ENCODE measurements at regions not wholly inside any gene's neighbourhood (a gene's known extent, or its start where the extent isn't known, plus 50 kb on each side); places are given as distances from the start of the nearest gene placed in this dataset.

GRCh38 chr2:184524551-184525382 lies 73.6 kb upstream of the ZNF804A start:
- DNase-seq (ENCODE audit: low read depth), result no peak
- H3K4me3 ChIP-seq (ENCODE audit: low read depth, low read length), result no peak overlapping the region
- no peak for TF ChIP-seq CTCF (IDR thresholded peaks at IDR 0.05; ENCODE audit: low read depth, low read length, missing control alignments)

- DNase-seq (ENCODE audit: low read depth), result no peak
- no peak for TF ChIP-seq CTCF (IDR thresholded peaks at IDR 0.05; ENCODE audit: low read depth, low read length, missing control alignments)
- no peak overlapping the region for H3K4me3 ChIP-seq (ENCODE audit: low read depth, low read length)
Observed at GRCh38 chr2:184527058-184527457, 71.3 kb upstream of the ZNF804A start.

DNA sequence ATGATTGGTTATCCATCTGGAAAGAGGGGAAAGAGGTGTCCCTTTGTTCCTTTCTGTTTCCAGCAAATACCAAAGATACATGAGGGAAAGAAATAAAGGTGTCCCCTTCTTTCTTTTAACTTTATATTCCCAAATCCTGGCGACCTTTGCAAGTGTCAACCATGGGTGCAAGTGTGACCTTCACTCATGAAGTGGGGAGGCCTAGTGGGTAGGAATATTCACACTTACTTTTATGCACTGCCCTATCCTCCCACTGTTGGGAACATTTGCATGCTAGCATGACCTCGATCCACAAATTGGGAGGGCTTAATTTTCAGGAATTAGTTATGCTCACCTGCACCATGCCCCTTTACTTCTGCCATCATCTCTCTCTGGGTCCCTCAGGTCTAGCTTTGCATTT lies 70.2 kb upstream of the ZNF804A start:
- DNase-seq (ENCODE audit: low read depth), result no peak
- no peak overlapping the region for H3K4me3 ChIP-seq (ENCODE audit: low read depth, low read length)
- TF ChIP-seq CTCF (IDR thresholded peaks at IDR 0.05; ENCODE audit: low read depth, low read length, missing control alignments), result no peak

GRCh38 chr2:184530239-184530638 lies 68.1 kb upstream of the ZNF804A start:
- TF ChIP-seq CTCF (IDR thresholded peaks at IDR 0.05; ENCODE audit: low read depth, low read length, missing control alignments), result no peak
- H3K4me3 ChIP-seq (ENCODE audit: low read depth, low read length), result no peak overlapping the region
- DNase-seq (ENCODE audit: low read depth), result no peak

DNA sequence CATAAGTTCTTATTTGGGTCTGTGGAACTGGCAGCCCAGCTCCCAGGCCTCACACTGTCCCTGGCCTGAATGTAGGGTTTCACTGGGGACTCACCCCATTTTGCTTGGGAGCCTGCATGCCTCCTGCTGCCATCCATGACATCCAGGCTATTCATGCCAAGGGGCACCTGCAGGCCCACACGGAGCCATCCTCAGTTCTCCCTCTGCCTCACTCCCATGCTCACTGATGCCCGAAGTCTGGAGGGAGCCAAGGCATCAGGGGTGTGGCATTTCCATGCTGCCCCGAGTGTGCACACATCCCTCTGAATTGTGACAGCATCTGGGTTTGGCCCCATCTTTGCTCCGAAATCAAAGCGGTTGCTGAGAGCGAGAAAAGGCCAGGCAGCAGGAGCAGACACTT lies 67.4 kb upstream of the ZNF804A start:
- no peak for TF ChIP-seq CTCF (IDR thresholded peaks at IDR 0.05; ENCODE audit: low read depth, low read length, missing control alignments)
- no peak overlapping the region for H3K4me3 ChIP-seq (ENCODE audit: low read depth, low read length)
- DNase-seq (ENCODE audit: low read depth), result no peak

DNA sequence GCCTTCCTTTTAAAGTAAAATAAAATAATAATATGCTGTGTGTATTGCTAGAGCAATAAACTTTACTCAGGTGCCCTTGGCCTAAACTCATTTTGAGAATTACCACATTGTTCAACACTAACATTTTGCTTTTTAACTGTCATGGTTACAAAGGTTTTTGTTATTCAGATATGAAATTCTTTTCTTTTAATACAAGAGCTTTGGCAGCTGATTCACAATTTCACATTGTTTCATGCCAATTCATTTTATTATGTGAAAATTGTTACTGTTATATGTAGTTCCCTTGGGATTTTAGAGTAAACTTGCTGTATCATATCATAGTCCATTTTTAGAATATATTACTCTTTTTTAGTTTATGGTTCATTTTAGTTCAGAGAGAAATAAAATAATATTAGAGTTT lies 65.8 kb upstream of the ZNF804A start:
- no peak for TF ChIP-seq CTCF (IDR thresholded peaks at IDR 0.05; ENCODE audit: low read depth, low read length, missing control alignments)
- no peak overlapping the region for H3K4me3 ChIP-seq (ENCODE audit: low read depth, low read length)
- DNase-seq (ENCODE audit: low read depth), result no peak

DNA sequence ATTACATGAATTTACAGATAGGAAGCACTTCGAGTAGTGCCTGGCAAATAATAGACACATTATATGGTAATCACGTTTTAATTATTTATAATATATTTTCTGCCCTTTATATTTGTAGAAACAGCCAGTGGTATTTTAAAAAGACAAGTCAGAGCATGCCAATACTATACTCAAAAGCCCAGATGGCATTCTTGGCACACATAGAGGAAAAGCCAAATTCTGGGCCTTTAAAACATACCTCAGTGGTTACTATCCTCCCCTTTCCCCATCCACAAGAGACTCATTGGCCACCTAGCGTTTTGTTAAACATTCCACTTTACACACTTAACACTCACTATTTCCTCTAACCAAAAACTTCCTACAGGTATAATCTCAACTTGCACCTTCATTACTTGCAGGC lies 63.3 kb upstream of the ZNF804A start:
- H3K4me3 ChIP-seq (ENCODE audit: low read depth, low read length), result no peak overlapping the region
- no peak for DNase-seq (ENCODE audit: low read depth)
- TF ChIP-seq CTCF (IDR thresholded peaks at IDR 0.05; ENCODE audit: low read depth, low read length, missing control alignments), result no peak
